Left lung (tissue), 4 donors: ENCODE measurements at regions not wholly inside any gene's neighbourhood (a gene's known extent, or its start where the extent isn't known, plus 50 kb on each side); places are given as distances from the start of the nearest gene placed in this dataset.

Source experiments
- ATAC-seq: fragments of 200-7000 bp; cut with Tn5 transposase; one replicate; pipeline ENCODE4 v1.9.1; 2020; ENCODE audit warnings: moderate library complexity
- DNase-seq, 4 donors: peaks; one replicate each; pipeline ENCODE4 v3.0.0-alpha.2; 2013 to 2020
- H3K27ac ChIP-seq, 2 donors: fragments of 200-600 bp; sonication (generic) in 1 of 2; one replicate each; pipeline versions ENCODE4 v1.5.0 to v1.8.0; 2020 to 2021
- H3K27me3 ChIP-seq, 2 donors: fragments of 200-600 bp; sonication (generic) in 1 of 2; one replicate each; pipeline versions ENCODE4 v1.5.0 to v1.8.0; 2020 to 2021
- H3K36me3 ChIP-seq, 2 donors: fragments of 200-600 bp; sonication (generic) in 1 of 2; one replicate each; pipeline versions ENCODE4 v1.5.0 to v1.8.0; 2020 to 2021
- H3K4me1 ChIP-seq, 2 donors: fragments of 200-600 bp; one replicate each; pipeline ENCODE4 v1.8.0; 2021
- H3K4me3 ChIP-seq, 2 donors: fragments of 200-600 bp; sonication (generic) in 1 of 2; one replicate each; pipeline versions ENCODE4 v1.5.0 to v1.8.0; 2020 to 2021; ENCODE audit warnings: mild to moderate bottlenecking in 1 of 2
- H3K9me3 ChIP-seq, 2 donors: fragments of 200-600 bp; sonication (generic) in 1 of 2; one replicate each; pipeline versions ENCODE4 v1.5.0 to v1.8.0; 2020 to 2021
- CTCF ChIP-seq, 2 donors: fragments of 200-600 bp; sonication (generic) in 1 of 2; IDR thresholded peaks; one replicate each; pipeline versions ENCODE4 v1.5.0 to v1.8.0; 2021; ENCODE audit warnings: antibody characterized with exemption in 2 of 2
- intact Hi-C, 2 donors: fragments of 100-400 bp; cut with DNase I; formaldehyde crosslinking; loops; one replicate each; pipeline versions ENCODE4 v1.11.2 to v1.14.2; 2022
- donor health status: DM: no; HTN: yes; CAD: no.
- donor health status: DM: no; HTN: no; CAD: no.

- DNase-seq (no peak), ATAC-seq (no peak)
- Histone ChIP-seq H3K27me3 (no peaks in the 10 kb centered on the region), H3K27ac (no peak overlapping the region), H3K4me3 (no peak overlapping the region), H3K36me3 (no peaks in the 10 kb centered on the region), H3K9me3 (peaks cover 0 to 10% of the 10 kb centered on the region in 2 donors), H3K4me1 (no peaks in the 10 kb centered on the region)
- no peak for TF ChIP-seq CTCF (IDR thresholded peaks at IDR 0.05)
- intact Hi-C loops: no loop called here
Observed at GRCh38 chr2:77800410-77800809, 278.2 kb upstream of the LRRTM4 start.

- Histone ChIP-seq H3K4me1 (no peaks in the 10 kb centered on the region), H3K27me3 (no peaks in the 10 kb centered on the region), H3K9me3 (peaks cover 0 to 22% of the 10 kb centered on the region in 2 donors), H3K4me3 (no peak overlapping the region), H3K36me3 (no peaks in the 10 kb centered on the region), H3K27ac (no peak overlapping the region)
- DNase-seq (no peak), ATAC-seq (no peak)
- TF ChIP-seq CTCF (IDR thresholded peaks at IDR 0.05): no peak
- intact Hi-C loops: no loop called here
Observed at GRCh38 chr2:77807531-77808215, 285.5 kb upstream of the LRRTM4 start.

DNA sequence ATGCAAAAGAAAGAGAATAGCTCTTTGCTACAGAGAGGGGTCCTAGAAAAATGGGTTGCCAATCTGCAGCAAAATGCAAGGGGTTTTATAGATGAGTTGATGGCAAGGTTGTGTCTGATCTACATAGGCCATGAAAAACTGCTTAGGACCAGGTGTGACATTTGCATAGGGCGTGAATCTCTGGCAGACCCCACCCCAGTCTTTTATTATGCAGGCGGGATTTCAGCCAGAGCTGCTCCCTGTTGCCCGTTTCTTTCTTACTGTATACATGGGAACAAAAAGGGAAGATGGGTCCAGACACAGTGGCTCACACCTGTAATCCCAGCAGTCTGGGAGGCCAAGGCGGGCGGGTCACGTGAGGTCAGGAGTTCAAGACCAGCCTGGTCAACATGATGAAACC is 286.4 kb upstream of the LRRTM4 start:
- DNase-seq (no peak), ATAC-seq (no peak)
- Histone ChIP-seq H3K27ac (no peak overlapping the region), H3K36me3 (no peaks in the 10 kb centered on the region), H3K4me3 (no peak overlapping the region), H3K27me3 (no peaks in the 10 kb centered on the region), H3K9me3 (peaks cover 0 to 26% of the 10 kb centered on the region in 2 donors), H3K4me1 (no peaks in the 10 kb centered on the region)
- TF ChIP-seq CTCF (IDR thresholded peaks at IDR 0.05): no peak
- intact Hi-C loops: no loop called here

DNA sequence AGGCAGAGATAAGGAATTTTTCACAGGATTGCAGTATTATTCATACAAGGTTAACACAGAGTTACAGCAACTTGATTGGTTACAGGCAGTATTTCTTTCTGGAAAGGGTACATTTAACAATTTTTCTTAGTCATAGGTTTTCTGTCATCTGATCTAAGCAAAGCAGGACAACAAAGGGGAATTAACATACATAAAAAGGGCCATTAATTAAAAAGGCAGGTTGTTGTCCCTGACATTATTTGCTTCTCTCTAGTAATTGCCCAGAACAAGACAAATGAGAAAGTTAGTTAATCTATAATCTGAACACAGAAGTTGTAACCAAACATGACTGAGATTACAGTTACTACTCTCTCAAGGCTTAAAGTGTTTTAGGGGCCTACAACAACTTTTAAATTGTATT is 291.4 kb upstream of the LRRTM4 start:
- no peak overlapping the region for H3K4me3 ChIP-seq
- H3K9me3 ChIP-seq: peaks cover 0 to 26% of the 10 kb centered on the region in 2 donors
- intact Hi-C loops: no loop called here
- H3K27me3 ChIP-seq: no peaks in the 10 kb centered on the region
- no peak for DNase-seq
- no peaks in the 10 kb centered on the region for H3K36me3 ChIP-seq
- no peak for ATAC-seq
- TF ChIP-seq CTCF (IDR thresholded peaks at IDR 0.05): no peak
- no peaks in the 10 kb centered on the region for H3K4me1 ChIP-seq
- H3K27ac ChIP-seq: no peak overlapping the region

DNA sequence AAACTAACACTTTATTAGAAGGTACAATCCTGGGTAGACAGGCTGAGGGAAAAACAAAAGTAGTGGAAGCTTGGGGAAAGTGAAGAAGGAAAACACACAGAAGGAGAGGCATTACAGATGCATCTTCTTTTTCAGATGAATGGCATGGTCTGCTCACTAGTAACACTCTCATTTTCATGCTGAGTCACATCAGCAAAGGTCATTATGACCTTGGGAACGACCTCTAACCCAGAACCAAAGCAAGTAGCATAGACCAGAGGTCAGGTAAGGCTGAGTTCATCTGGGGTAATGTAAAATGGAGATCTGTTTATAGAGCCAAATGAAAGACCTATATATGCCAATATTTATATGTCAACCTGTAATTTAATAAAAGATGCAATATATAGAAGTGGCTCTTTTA is 294.4 kb upstream of the LRRTM4 start:
- DNase-seq (no peak), ATAC-seq (no peak)
- H3K4me3 ChIP-seq: no peak overlapping the region
- no peak for TF ChIP-seq CTCF (IDR thresholded peaks at IDR 0.05)
- no peaks in the 10 kb centered on the region for H3K4me1 ChIP-seq
- peaks cover 0 to 13% of the 10 kb centered on the region in 2 donors for H3K9me3 ChIP-seq
- H3K27me3 ChIP-seq: no peaks in the 10 kb centered on the region
- intact Hi-C loops: no loop called here
- no peaks in the 10 kb centered on the region for H3K36me3 ChIP-seq
- H3K27ac ChIP-seq: no peak overlapping the region
